PC-3 (cell line): ENCODE measurements at regions not wholly inside any gene's neighbourhood (a gene's known extent, or its start where the extent isn't known, plus 50 kb on each side); places are given as distances from the start of the nearest gene placed in this dataset.

Source experiments
- EZH2 ChIP-seq: fragments of 300-600 bp; sonication (generic); IDR thresholded peaks from one replicate; pipeline ENCODE4 v1.6.1; 2017; ENCODE audit warnings: antibody characterized with exemption, mild to moderate bottlenecking, low read length; ENCODE audit not compliant: unreplicated experiment
- EZH2phosphoT487 ChIP-seq: fragments of 300-600 bp; sonication (generic); IDR thresholded peaks from 2 replicates; pipeline ENCODE4 v1.6.1; 2018; ENCODE audit warnings: mild to moderate bottlenecking, antibody characterized with exemption, low read length, borderline replicate concordance
- TF ChIP-seq, protein P1 (sequence below): fragments of 300-600 bp; sonication (generic); conservative IDR thresholded peaks from 2 replicates; pipeline ENCODE4 v1.5.1; 2017; ENCODE audit warnings: antibody characterized with exemption, low read depth, mild to moderate bottlenecking, low read length

DNA sequence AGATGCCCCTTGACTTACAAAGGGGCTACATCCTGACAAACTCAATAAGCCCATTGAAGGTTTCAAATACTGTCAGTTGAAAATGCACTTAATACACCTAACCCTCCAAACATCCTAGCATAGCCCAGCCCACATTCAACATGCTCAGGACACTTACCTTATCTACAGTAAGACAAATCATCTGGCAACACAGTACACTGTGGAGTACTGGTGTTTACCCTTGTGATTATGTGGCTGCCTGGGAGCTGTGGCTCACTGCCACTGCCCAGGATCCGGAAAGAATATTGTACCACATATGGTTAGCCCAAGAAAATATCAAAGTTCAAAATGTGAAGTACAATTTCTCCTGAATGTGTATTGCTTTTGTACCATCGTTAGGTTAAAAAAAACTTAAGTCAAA, 562.2 kb downstream of the HTR1A start:
- TF ChIP-seq, protein P1, sequence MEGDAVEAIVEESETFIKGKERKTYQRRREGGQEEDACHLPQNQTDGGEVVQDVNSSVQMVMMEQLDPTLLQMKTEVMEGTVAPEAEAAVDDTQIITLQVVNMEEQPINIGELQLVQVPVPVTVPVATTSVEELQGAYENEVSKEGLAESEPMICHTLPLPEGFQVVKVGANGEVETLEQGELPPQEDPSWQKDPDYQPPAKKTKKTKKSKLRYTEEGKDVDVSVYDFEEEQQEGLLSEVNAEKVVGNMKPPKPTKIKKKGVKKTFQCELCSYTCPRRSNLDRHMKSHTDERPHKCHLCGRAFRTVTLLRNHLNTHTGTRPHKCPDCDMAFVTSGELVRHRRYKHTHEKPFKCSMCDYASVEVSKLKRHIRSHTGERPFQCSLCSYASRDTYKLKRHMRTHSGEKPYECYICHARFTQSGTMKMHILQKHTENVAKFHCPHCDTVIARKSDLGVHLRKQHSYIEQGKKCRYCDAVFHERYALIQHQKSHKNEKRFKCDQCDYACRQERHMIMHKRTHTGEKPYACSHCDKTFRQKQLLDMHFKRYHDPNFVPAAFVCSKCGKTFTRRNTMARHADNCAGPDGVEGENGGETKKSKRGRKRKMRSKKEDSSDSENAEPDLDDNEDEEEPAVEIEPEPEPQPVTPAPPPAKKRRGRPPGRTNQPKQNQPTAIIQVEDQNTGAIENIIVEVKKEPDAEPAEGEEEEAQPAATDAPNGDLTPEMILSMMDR = no peak
- no peak for TF ChIP-seq EZH2
- no peak for TF ChIP-seq EZH2phosphoT487
